GM23338 (cell line): ENCODE measurements at regions not wholly inside any gene's neighbourhood (a gene's known extent, or its start where the extent isn't known, plus 50 kb on each side); places are given as distances from the start of the nearest gene placed in this dataset.

Experiments
- ATAC-seq: fragments of 200-7000 bp; cut with Tn5 transposase; 3 replicates; pipeline ENCODE4 v1.9.1; 2020
- DNase-seq: peaks from one replicate; pipeline ENCODE4 v3.0.0-alpha.2; 2015; ENCODE audit warnings: low spot score
- H2AFZ ChIP-seq: fragments of 200-600 bp; sonication (generic); 2 replicates; pipeline ENCODE4 v1.8.0; 2016; ENCODE audit warnings: antibody characterized with exemption, mild to moderate bottlenecking, moderate library complexity
- H3F3A ChIP-seq: fragments of 200-600 bp; sonication (generic); replicated peaks from 2 replicates; pipeline ENCODE4 v1.8.0; 2017; ENCODE audit warnings: antibody characterized with exemption, mixed run types, low read depth
- H3K27ac ChIP-seq: fragments of 200-600 bp; sonication (generic); 2 replicates; pipeline ENCODE4 v1.6.1; 2016; ENCODE audit warnings: low read depth
- H3K27me3 ChIP-seq: fragments of 200-600 bp; sonication (generic); 2 replicates; pipeline ENCODE4 v1.8.0; 2016; ENCODE audit warnings: mild to moderate bottlenecking, mixed run types, moderate library complexity; ENCODE audit not compliant: insufficient read depth
- H3K36me3 ChIP-seq: fragments of 200-600 bp; sonication (generic); 2 replicates; pipeline ENCODE4 v1.8.0; 2016; ENCODE audit warnings: mild to moderate bottlenecking; ENCODE audit not compliant: insufficient read depth
- H3K4me1 ChIP-seq: fragments of 200-600 bp; sonication (generic); 2 replicates; pipeline ENCODE4 v1.8.0; 2016; ENCODE audit warnings: mild to moderate bottlenecking, moderate library complexity; ENCODE audit not compliant: insufficient read depth
- H3K4me2 ChIP-seq: fragments of 200-600 bp; sonication (generic); 2 replicates; pipeline ENCODE4 v1.7.1; 2017; ENCODE audit warnings: mixed run types
- H3K4me3 ChIP-seq: fragments of 200-600 bp; sonication (generic); 2 replicates; pipeline ENCODE4 v1.6.1; 2016; ENCODE audit warnings: mixed run types
- H3K79me2 ChIP-seq: fragments of 200-600 bp; sonication (generic); replicated peaks from 2 replicates; pipeline ENCODE4 v1.8.0; 2017; ENCODE audit warnings: mild to moderate bottlenecking; ENCODE audit not compliant: insufficient read depth
- H3K9me2 ChIP-seq: fragments of 200-600 bp; sonication (generic); 2 replicates; pipeline ENCODE4 v1.8.0; 2017; ENCODE audit not compliant: insufficient read depth
- H4K20me1 ChIP-seq: fragments of 200-600 bp; sonication (generic); replicated peaks from 2 replicates; pipeline ENCODE4 v1.8.0; 2017; ENCODE audit warnings: mild to moderate bottlenecking; ENCODE audit not compliant: insufficient read depth
- H3K27ac Mint-ChIP-seq: 2 replicates; pipeline ENCODE4 v1.8.0; 2020; ENCODE audit warnings: inconsistent platforms, mild to moderate bottlenecking, moderate library complexity, mixed read lengths
- H3K27me3 Mint-ChIP-seq: 3 replicates; pipeline ENCODE4 v1.8.0; 2022; ENCODE audit warnings: low read depth, mild to moderate bottlenecking, moderate library complexity, mixed read lengths, inconsistent platforms; ENCODE audit not compliant: insufficient read depth, poor library complexity
- H3K36me3 Mint-ChIP-seq: 3 replicates; pipeline ENCODE4 v1.8.0; 2021; ENCODE audit warnings: low read depth, mild to moderate bottlenecking, inconsistent platforms, moderate library complexity, mixed read lengths
- H3K4me1 Mint-ChIP-seq: 3 replicates; pipeline ENCODE4 v1.8.0; 2020; ENCODE audit warnings: mild to moderate bottlenecking, inconsistent platforms, mixed read lengths
- H3K4me3 Mint-ChIP-seq: 3 replicates; pipeline ENCODE4 v1.8.0; 2021; ENCODE audit warnings: moderate library complexity, mild to moderate bottlenecking, inconsistent platforms, mixed read lengths
- H3K9me3 Mint-ChIP-seq: 3 replicates; pipeline ENCODE4 v1.8.0; 2020; ENCODE audit warnings: moderate library complexity, mild to moderate bottlenecking, inconsistent platforms, mixed read lengths
- CREB1 ChIP-seq: fragments of 250-450 bp; sonication (Bioruptor Pico); IDR thresholded peaks from 2 replicates; pipeline ENCODE4 v1.5.0; 2020; ENCODE audit warnings: low read depth, mild to moderate bottlenecking, moderate library complexity
- CTCF ChIP-seq, 2 experiments: fragments of 200-600 bp in 1 of 2; sonication (generic) in 1 of 2; conservative IDR thresholded peaks; 2 replicates each; pipeline versions ENCODE4 v1.5.1 to v1.6.1; 2016 to 2017; ENCODE audit warnings: antibody characterized with exemption in 2 of 2, low read depth in 2 of 2, mild to moderate bottlenecking in 2 of 2, moderate library complexity in 1 of 2
- ETS1 ChIP-seq: IDR thresholded peaks from 2 replicates; pipeline ENCODE4 v1.6.1; 2016; ENCODE audit warnings: antibody characterized with exemption
- EZH2 ChIP-seq: fragments of 200-600 bp; sonication (generic); IDR thresholded peaks from one replicate; pipeline ENCODE4 v1.8.0; 2017; ENCODE audit warnings: antibody characterized with exemption, mild to moderate bottlenecking, low read depth; ENCODE audit not compliant: unreplicated experiment
- EZH2phosphoT487 ChIP-seq: fragments of 200-600 bp; sonication (generic); IDR thresholded peaks from one replicate; pipeline ENCODE4 v1.8.1; 2018; ENCODE audit warnings: antibody characterized with exemption; ENCODE audit not compliant: unreplicated experiment
- JUNB ChIP-seq: IDR thresholded peaks from one replicate; pipeline ENCODE4 v1.6.1; 2016; ENCODE audit warnings: antibody characterized with exemption; ENCODE audit not compliant: unreplicated experiment
- NANOG ChIP-seq: IDR thresholded peaks from 2 replicates; pipeline ENCODE4 v1.6.1; 2016; ENCODE audit warnings: antibody characterized with exemption, borderline replicate concordance
- POLR2AphosphoS5 ChIP-seq: IDR thresholded peaks from 2 replicates; pipeline ENCODE4 v1.6.1; 2016; ENCODE audit warnings: antibody characterized with exemption, low read depth
- STAT1 ChIP-seq: IDR thresholded peaks from one replicate; pipeline ENCODE4 v1.6.1; 2016; ENCODE audit warnings: antibody characterized with exemption; ENCODE audit not compliant: unreplicated experiment
- ZNF114 ChIP-seq: fragments of 250-450 bp; sonication (Bioruptor Pico); IDR thresholded peaks from 2 replicates; pipeline ENCODE4 v1.5.0; 2020; ENCODE audit warnings: mild to moderate bottlenecking, moderate library complexity
- ZNF331 ChIP-seq: fragments of 250-450 bp; sonication (Bioruptor Pico); IDR thresholded peaks from 2 replicates; pipeline ENCODE4 v1.5.0; 2020; ENCODE audit warnings: low read depth, mild to moderate bottlenecking, moderate library complexity
- TF ChIP-seq, protein P1 (sequence below): fragments of 250-450 bp; sonication (Bioruptor Pico); IDR thresholded peaks from 2 replicates; pipeline ENCODE4 v1.5.0; 2020; ENCODE audit warnings: mild to moderate bottlenecking, moderate library complexity
- TF ChIP-seq, protein P2 (sequence below): IDR thresholded peaks from one replicate; pipeline ENCODE4 v1.6.1; 2018; ENCODE audit warnings: antibody characterized with exemption; ENCODE audit not compliant: unreplicated experiment

GRCh38 chr13:70483599-70484276 is 375.5 kb upstream of the KLHL1 start:
- no peak for DNase-seq

More at GRCh38 chr13:70483599-70484276, 375.5 kb upstream of the KLHL1 start:
- Mint-ChIP-seq H3K27me3 (no peaks in the 10 kb centered on the region), H3K9me3 (no peaks in the 10 kb centered on the region), H3K4me1 (no peaks in the 10 kb centered on the region), H3K36me3 (no peaks in the 10 kb centered on the region), H3K4me3 (no peak overlapping the region), H3K27ac (no peak overlapping the region)
- Histone ChIP-seq H2AFZ (no peak overlapping the region), H3K4me1 (no peaks in the 10 kb centered on the region), H3K27me3 (no peaks in the 10 kb centered on the region), H3K36me3 (no peaks in the 10 kb centered on the region), H3K4me3 (no peak overlapping the region), H3F3A (no peaks in the 10 kb centered on the region), H3K9me2 (no peaks in the 10 kb centered on the region), H3K27ac (no peak overlapping the region), H3K79me2 (no peaks in the 10 kb centered on the region), H3K4me2 (no peak overlapping the region), H4K20me1 (no peaks in the 10 kb centered on the region)
- ATAC-seq, result no peak
- no peak for TF ChIP-seq CTCF (conservative IDR thresholded peaks at IDR 0.05; ENCODE audit: low read depth in 2 of 2)
- TF ChIP-seq, protein P1, sequence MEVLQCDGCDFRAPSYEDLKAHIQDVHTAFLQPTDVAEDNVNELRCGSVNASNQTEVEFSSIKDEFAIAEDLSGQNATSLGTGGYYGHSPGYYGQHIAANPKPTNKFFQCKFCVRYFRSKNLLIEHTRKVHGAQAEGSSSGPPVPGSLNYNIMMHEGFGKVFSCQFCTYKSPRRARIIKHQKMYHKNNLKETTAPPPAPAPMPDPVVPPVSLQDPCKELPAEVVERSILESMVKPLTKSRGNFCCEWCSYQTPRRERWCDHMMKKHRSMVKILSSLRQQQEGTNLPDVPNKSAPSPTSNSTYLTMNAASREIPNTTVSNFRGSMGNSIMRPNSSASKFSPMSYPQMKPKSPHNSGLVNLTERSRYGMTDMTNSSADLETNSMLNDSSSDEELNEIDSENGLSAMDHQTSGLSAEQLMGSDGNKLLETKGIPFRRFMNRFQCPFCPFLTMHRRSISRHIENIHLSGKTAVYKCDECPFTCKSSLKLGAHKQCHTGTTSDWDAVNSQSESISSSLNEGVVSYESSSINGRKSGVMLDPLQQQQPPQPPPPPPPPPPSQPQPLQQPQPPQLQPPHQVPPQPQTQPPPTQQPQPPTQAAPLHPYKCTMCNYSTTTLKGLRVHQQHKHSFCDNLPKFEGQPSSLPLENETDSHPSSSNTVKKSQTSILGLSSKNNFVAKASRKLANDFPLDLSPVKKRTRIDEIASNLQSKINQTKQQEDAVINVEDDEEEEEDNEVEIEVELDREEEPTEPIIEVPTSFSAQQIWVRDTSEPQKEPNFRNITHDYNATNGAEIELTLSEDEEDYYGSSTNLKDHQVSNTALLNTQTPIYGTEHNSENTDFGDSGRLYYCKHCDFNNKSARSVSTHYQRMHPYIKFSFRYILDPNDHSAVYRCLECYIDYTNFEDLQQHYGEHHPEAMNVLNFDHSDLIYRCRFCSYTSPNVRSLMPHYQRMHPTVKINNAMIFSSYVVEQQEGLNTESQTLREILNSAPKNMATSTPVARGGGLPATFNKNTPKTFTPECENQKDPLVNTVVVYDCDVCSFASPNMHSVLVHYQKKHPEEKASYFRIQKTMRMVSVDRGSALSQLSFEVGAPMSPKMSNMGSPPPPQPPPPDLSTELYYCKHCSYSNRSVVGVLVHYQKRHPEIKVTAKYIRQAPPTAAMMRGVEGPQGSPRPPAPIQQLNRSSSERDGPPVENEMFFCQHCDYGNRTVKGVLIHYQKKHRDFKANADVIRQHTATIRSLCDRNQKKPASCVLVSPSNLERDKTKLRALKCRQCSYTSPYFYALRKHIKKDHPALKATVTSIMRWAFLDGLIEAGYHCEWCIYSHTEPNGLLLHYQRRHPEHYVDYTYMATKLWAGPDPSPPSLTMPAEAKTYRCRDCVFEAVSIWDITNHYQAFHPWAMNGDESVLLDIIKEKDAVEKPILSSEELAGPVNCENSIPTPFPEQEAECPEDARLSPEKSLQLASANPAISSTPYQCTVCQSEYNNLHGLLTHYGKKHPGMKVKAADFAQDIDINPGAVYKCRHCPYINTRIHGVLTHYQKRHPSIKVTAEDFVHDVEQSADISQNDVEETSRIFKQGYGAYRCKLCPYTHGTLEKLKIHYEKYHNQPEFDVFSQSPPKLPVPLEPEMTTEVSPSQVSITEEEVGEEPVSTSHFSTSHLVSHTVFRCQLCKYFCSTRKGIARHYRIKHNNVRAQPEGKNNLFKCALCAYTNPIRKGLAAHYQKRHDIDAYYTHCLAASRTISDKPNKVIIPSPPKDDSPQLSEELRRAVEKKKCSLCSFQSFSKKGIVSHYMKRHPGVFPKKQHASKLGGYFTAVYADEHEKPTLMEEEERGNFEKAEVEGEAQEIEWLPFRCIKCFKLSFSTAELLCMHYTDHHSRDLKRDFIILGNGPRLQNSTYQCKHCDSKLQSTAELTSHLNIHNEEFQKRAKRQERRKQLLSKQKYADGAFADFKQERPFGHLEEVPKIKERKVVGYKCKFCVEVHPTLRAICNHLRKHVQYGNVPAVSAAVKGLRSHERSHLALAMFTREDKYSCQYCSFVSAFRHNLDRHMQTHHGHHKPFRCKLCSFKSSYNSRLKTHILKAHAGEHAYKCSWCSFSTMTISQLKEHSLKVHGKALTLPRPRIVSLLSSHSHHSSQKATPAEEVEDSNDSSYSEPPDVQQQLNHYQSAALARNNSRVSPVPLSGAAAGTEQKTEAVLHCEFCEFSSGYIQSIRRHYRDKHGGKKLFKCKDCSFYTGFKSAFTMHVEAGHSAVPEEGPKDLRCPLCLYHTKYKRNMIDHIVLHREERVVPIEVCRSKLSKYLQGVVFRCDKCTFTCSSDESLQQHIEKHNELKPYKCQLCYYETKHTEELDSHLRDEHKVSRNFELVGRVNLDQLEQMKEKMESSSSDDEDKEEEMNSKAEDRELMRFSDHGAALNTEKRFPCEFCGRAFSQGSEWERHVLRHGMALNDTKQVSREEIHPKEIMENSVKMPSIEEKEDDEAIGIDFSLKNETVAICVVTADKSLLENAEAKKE (CRISPR knock-in tag), result no peak
- TF ChIP-seq CREB1, result no peak
- no peak for TF ChIP-seq NANOG
- TF ChIP-seq, protein P2, sequence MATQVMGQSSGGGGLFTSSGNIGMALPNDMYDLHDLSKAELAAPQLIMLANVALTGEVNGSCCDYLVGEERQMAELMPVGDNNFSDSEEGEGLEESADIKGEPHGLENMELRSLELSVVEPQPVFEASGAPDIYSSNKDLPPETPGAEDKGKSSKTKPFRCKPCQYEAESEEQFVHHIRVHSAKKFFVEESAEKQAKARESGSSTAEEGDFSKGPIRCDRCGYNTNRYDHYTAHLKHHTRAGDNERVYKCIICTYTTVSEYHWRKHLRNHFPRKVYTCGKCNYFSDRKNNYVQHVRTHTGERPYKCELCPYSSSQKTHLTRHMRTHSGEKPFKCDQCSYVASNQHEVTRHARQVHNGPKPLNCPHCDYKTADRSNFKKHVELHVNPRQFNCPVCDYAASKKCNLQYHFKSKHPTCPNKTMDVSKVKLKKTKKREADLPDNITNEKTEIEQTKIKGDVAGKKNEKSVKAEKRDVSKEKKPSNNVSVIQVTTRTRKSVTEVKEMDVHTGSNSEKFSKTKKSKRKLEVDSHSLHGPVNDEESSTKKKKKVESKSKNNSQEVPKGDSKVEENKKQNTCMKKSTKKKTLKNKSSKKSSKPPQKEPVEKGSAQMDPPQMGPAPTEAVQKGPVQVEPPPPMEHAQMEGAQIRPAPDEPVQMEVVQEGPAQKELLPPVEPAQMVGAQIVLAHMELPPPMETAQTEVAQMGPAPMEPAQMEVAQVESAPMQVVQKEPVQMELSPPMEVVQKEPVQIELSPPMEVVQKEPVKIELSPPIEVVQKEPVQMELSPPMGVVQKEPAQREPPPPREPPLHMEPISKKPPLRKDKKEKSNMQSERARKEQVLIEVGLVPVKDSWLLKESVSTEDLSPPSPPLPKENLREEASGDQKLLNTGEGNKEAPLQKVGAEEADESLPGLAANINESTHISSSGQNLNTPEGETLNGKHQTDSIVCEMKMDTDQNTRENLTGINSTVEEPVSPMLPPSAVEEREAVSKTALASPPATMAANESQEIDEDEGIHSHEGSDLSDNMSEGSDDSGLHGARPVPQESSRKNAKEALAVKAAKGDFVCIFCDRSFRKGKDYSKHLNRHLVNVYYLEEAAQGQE, result no peak
- TF ChIP-seq EZH2phosphoT487, result no peak
- TF ChIP-seq ZNF331 (CRISPR knock-in tag), result no peak
- TF ChIP-seq ZNF114, result no peak
- no peak for TF ChIP-seq EZH2
- TF ChIP-seq JUNB, result no peak
- no peak for TF ChIP-seq POLR2AphosphoS5
- TF ChIP-seq ETS1, result no peak
- TF ChIP-seq STAT1, result no peak
